Glomerular visceral epithelial cell (primary cell): ENCODE measurements at regions not wholly inside any gene's neighbourhood (a gene's known extent, or its start where the extent isn't known, plus 50 kb on each side); places are given as distances from the start of the nearest gene placed in this dataset.

Experiments used
- DNase-seq: peaks from one replicate; pipeline ENCODE4 v3.0.0-alpha.2; 2016; ENCODE audit errors: extremely low spot score

GRCh38 chr6:156150391-156150790 is 626.8 kb upstream of the ARID1B start:
- no peak for DNase-seq

GRCh38 chr6:156146891-156147290 is 630.3 kb upstream of the ARID1B start:
- no peak for DNase-seq

- DNase-seq = no peak
These were observed 645.8 kb upstream of the ARID1B start for GRCh38 chr6:156131221-156131903.

- DNase-seq = no peak
These were observed 650.6 kb upstream of the ARID1B start for GRCh38 chr6:156126535-156126934.

GRCh38 chr6:156125844-156126243 is 651.3 kb upstream of the ARID1B start:
- DNase-seq = no peak

- no peak for DNase-seq
These were observed 653.4 kb upstream of the ARID1B start for GRCh38 chr6:156123731-156124130.

GRCh38 chr6:156121973-156122372 is 655.2 kb upstream of the ARID1B start:
- DNase-seq = no peak

GRCh38 chr6:156114541-156114940 is 658.9 kb upstream of the NOX3 start:
- no peak for DNase-seq

GRCh38 chr6:156113631-156114030 is 658.0 kb upstream of the NOX3 start:
- no peak for DNase-seq

GRCh38 chr6:156111913-156112312 is 656.3 kb upstream of the NOX3 start:
- DNase-seq = no peak

- DNase-seq = no peak
These were observed 654.6 kb upstream of the NOX3 start for GRCh38 chr6:156110249-156110648.

- no peak for DNase-seq
These were observed 654.1 kb upstream of the NOX3 start for GRCh38 chr6:156109713-156110112.

GRCh38 chr6:156107624-156108101 is 652.0 kb upstream of the NOX3 start:
- DNase-seq = no peak

GRCh38 chr6:156102129-156102528 is 646.5 kb upstream of the NOX3 start:
- DNase-seq = no peak

- DNase-seq = no peak
These were observed 643.2 kb upstream of the NOX3 start for GRCh38 chr6:156098839-156099238.

- DNase-seq = no peak
These were observed 631.8 kb upstream of the NOX3 start for GRCh38 chr6:156087487-156087886.

GRCh38 chr6:156082012-156082411 is 626.4 kb upstream of the NOX3 start:
- no peak for DNase-seq

- no peak for DNase-seq
These were observed 624.7 kb upstream of the NOX3 start for GRCh38 chr6:156080371-156080770.

- DNase-seq = no peak
These were observed 613.2 kb upstream of the NOX3 start for GRCh38 chr6:156068881-156069280.

- no peak for DNase-seq
These were observed 610.2 kb upstream of the NOX3 start for GRCh38 chr6:156065849-156066248.

GRCh38 chr6:156062091-156062563 is 606.5 kb upstream of the NOX3 start:
- DNase-seq = no peak

GRCh38 chr6:156061465-156061864 is 605.8 kb upstream of the NOX3 start:
- no peak for DNase-seq

- DNase-seq = no peak
These were observed 604.4 kb upstream of the NOX3 start for GRCh38 chr6:156060013-156060412.

GRCh38 chr6:156058356-156058755 is 602.7 kb upstream of the NOX3 start:
- DNase-seq = no peak
